ENCODE measurements at regions not wholly inside any gene's neighbourhood (a gene's known extent, or its start where the extent isn't known, plus 50 kb on each side); places are given as distances from the start of the nearest gene placed in this dataset.

DNA sequence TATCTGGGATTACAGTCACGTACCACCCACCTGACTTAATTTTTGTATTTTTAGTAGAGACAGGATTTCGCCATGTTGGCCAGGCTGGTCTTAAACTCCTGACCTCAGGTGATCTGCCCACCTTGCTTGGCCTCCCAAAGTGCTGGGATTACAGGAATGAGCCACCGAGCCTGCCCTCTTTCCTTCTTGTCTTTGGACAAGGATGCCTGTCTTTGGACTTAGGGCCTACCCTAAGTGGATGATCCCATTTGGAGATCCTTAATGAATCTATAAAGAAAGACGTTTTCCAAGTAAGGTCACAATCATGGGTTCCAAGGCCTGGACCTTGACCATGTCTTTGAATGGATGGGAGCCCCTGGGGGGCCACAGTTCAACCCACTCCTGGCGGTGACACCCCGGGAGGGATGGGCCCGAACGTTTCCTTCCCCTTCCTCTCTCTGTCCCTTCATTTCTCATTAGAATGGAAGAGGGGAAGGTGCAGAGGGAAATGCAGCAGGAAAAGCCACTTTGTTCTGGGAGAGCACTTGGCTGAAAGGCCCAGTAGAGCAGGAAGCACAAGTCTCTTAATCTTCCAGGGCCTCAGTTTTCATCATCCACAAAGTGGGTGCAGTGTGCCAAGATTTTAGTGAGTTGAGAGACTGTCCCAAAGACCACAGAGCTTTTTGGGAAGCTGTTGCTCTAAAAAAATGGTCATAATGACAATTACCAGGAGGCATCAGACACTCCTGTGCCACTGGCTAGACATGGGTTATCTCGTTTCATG, 353.3 kb downstream of the SEC14L1 start:
- no peak for DNase-seq

- DNase-seq, result peak; percentile 62
These were observed 354.1 kb downstream of the SEC14L1 start for GRCh38 chr17:77494664-77495435.

GRCh38 chr17:77495575-77495974, 354.8 kb downstream of the SEC14L1 start:
- no peak for DNase-seq

- DNase-seq, result no peak
These were observed 355.6 kb downstream of the SEC14L1 start for GRCh38 chr17:77496401-77496801.

GRCh38 chr17:77496831-77497577, 356.2 kb downstream of the SEC14L1 start:
- no peak for DNase-seq

DNA sequence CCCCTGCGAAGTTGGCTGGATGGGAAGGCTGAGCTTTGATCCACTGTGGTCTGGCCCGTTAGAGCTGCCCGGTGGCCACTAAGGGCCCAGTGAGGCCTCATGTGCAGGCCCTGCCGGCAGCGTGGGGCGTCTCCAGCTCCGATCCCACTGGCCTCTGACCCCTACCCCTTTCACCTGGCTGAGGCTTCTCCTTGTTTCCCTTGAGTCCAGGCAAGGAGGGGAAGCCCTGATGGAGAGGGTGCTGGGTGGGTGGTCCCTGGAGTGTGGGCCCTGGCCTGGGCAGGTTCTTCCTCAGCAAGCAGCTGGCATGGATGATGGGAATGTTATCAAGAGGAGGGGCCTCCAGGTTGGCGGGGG, 356.8 kb downstream of the SEC14L1 start:
- no peak for DNase-seq

DNA sequence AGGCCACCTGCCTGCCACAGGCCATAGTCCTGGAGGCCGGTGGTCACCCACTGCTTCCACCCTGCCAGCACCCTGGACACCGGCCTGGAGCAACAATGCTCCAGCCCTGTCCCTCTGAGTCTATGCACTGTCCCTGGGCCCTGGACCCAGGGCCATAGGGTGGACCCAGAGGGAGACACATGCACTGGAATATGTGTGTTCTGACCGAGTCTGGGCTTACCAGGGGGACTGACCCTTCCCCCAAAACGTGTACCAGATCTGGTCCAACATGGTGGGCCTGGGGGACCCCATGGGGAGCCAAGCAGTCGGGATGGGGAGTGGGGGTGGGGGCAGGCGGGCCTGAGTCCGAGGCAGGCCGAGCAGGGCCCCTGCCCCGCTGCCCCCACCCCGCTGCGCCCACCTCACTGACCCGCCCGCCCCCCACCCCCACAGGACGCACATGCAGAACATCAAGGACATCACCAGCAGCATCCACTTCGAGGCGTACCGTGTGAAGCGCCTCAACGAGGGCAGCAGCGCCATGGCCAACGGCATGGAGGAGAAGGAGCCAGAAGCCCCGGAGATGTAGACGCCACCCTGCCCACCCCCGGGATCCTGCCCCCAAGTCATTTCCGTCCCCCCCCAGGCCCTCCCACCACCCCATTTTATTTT, 357.4 kb downstream of the SEC14L1 start:
- DNase-seq, result no peak

DNA sequence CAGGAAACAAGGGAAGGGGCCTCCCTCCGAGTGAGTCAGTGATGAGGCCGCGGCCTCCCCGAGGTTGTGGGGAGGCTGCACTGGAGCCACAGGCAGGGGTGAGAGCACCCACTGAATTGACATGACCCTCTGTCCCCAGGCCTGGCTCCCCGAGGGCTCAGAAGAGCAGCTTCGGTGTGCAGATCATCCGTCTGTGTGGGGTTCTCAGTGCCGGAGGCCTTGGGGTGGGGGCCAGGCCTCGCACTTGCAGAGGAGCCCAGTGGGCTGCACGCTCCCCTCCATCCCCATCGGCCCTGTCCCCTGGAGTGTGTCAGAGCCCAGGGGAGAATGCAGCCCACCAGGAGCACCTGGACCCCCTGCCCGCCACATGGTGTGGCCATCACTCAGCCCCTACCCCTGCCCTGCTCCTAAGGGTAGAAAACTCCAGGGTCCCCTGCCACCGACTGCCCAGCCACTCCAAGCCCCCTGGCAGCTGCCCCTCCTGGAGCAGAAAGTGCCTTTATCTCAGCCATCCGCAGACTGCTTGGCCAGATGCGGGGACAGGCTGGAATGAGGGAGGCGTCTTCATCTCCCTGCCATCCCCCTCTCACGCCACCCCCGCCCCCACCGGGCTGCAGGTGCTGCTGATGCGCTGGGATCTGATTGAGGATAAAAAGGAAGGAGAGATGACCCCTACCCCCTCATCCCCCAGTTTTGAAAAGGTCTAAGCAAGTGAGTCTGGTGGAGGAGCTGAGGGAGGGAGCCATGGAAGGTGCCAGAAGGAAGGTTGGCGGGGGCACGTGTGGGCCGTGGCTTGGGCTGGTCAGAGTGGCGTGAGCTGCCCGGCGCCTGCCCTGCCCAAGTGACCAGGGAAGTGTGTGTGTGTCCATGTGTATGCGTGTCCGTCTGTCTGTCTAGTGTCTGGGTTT, 358.3 kb downstream of the SEC14L1 start:
- no peak for DNase-seq

DNA sequence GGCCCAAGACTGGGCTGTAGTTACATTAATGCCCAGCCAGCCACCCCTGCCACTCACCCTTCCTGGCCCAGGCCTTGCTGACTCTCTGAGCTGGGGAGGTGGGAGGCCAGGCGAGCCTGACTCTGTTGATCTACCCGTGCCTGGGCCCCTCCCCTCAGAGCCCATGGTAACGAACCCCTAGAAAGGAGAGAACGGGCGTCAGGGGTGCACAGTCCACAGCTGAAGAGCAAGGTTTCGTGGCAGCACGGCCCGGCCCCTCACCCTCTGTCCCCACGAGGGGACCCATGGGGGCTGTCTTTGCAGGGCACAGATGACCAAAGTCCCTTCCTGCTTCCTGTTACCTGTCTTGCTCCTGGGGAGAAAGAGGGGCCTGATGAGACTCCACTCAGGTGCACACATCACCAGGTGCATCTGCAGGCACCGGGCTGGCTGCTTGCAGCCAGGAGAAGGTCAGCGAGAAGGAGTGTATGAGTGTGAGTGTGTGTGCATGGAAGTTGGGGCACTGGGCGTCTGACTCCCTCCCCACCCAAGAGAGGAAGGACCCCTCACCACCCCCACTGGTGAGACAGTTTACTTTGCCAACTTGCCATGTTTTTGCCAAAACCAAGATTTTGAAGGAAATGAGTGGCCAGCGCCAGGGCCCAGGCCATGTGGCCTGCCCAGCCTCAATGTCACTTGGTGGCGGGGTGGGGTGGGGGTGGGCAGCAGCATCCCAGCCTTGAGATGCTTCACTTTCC, 359.1 kb downstream of the SEC14L1 start:
- DNase-seq, result no peak

- peak; percentile 45 for DNase-seq
These were observed 360.4 kb downstream of the SEC14L1 start for GRCh38 chr17:77501101-77501566.

DNA sequence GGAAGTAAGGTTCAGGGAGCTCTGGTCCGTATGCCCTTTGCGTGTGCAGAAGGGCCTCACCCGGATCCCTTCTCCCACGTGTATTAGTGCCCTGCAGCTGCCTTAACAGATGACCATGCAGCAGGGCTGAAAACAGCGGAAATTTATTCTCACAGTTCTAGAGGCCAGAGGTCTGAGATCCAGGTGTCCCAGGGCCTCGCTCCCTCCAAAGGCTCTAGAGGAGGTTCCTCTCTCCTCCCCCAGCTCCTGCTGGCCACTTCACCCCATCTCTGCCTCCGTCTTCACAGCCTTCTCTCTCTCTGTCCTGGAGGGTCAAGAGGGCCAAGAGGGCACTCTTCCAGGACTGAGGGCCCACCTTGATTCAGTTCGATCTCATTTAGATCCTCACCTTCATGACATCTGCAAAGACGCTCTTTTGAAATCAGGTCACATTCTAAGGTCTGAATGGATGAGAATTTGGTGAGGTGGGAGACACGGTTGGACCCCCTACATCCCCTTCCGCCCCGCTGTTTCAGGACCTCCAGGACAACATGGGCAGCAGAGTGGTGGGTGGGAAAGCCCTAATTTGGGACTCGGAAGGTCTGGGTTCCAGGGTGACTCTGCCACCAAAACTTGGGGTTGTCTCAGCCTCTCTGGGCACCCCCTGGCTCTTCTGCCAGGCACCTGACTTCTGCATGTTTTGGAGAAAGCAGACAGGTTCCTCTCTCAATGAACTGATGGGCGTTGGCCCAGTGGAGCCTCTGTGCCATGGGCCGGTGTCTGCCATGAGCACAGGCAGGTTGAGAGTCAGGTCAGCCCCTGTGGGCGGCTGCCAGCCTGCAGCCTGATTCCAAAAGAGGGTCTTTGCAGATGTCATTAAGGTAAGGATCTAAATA, 361.2 kb downstream of the SEC14L1 start:
- no peak for DNase-seq

DNA sequence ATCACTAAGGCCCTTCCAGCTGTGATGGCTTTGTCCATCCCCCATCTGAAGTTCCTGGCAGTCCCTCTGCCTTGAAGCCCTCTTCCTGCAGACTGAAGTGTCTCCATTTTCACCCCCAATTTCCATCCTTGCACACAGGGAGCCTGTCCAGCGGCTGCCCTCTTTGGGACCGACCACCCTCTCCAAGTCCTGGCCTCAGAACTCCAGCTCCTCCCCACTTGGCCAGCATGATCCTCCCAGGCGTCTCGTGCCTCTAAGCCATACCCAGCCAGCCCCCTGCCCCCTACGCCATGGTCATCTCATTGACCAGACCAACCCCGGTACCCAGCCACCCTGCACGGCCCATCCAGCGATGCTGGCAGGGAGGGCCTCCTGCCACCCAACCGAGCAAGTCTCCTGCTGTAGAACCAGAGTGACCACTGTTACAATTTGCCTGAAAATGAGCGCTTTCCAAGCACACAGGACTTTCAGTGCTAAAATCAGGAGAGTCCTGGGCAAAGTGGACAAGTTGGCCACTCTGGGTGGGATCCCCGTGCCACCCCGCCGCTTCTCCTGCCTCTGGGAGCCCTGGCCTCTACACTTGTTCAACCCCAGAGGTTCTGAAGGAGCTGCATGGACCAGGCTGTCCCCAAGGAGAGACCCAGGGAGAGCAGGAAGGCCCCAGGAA, 362.0 kb downstream of the SEC14L1 start:
- no peak for DNase-seq

DNA sequence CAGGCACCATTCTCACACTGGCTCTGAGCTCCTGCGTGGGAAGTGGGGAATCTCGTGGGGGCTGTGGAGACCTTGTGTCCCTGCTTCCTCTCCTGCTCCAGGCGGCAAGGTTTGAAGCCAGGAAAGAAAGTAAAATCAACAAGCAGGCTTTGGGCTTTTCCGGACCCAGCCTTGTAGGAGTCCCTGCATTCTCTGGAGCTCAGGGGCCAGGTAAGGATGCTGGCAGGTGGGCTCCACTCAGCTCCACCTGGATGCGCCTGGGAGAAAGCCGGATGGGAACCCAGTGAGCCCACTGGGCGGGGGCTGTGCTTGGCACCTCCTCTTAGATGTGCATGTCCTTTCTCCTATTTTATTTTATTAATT, 362.5 kb downstream of the SEC14L1 start:
- no peak for DNase-seq

GRCh38 chr17:77503916-77504651, 363.3 kb downstream of the SEC14L1 start:
- DNase-seq, result no peak

GRCh38 chr17:77504652-77505155, 363.9 kb downstream of the SEC14L1 start:
- no peak for DNase-seq

DNA sequence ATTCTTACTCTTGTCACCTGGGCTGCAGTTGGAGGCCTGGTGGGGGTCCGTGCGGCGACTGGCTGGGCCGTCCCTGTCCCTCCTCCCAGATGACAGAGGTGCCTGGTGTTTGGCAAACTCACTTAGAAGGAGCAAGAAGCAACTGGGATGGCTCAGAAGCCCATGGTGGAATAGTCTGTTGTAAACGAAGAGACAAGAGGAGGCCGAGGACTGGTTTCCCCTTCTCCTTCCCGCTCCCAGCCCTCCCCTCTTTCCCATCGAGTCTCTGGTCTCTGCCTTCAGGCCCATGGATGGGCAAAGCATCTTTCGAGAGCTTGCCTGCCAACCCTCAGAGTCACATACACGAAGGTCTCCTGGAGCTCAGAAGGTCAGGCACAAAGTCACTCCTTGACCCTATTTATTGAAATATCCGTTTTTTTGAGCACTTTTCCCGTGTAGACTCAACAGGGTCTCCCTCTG, 364.4 kb downstream of the SEC14L1 start:
- DNase-seq, result no peak

DNA sequence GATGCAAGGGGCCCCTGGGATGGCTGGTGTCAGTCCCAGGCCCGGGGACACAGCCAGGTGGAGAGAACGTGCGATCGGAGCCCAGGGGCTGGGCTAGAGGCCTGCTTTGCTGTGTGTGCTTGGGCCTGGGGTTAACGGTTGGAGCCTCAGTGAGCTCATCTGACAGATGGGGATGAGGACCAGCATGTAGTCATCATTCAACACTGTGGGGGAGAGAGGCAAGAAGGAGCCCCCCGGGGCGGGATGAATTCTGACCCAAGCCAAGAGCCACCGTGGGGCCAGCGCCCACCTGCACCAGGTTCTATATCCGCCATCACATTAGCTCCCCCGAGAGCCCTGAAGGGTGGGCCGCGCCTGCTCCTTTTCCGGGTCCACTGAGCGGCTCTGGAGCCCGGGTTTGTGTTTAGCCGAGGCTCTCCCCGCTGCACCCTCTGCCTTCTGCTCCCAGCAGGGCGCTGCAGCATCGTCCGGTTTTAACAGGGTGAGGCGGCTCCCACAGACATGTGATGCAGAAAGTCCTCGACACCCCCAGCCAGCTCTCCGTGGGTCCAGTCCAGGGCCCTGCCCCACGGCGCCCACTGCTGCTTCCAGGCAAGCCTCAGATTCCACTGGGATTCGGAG, 365.7 kb downstream of the SEC14L1 start:
- no peak for DNase-seq

All from RPMI8226 (cell line).